COR-L47 (cell line): ENCODE measurements at regions not wholly inside any gene's neighbourhood (a gene's known extent, or its start where the extent isn't known, plus 50 kb on each side); places are given as distances from the start of the nearest gene placed in this dataset.
A peak's percentile ranks its signal among the peaks of the same experiment; 100 is the strongest.
"Not testable (repeated sequence)": the region's sequence is repeated elsewhere in the genome, so short reads cannot be mapped to it uniquely, and the experiment has no call there.

Source experiments
- DNase-seq: peaks from one replicate; lab custom pipeline; 2025; lab: John Stamatoyannopoulos, UW

DNA sequence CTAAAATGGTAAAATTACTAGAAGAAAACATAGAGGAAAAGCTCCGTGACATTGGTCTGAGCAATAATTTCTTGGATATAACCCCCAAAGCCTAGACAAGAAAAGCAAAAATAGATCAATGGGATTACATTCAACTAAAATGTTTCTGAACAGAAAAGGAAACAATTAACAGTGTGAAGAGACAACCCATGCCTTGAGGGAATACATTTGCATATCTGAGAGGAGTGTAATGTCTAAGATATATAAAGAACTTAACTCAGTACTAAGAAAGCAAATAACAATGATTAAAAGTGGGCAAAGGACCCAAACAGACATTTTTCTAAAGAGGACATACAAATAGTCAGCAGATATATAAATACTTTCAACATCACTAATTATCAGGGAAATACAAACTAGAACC, 206.2 kb downstream of the VAPA start:
- no peak for DNase-seq

GRCh38 chr18:10120622-10121021, 206.8 kb downstream of the VAPA start:
- no peak for DNase-seq

GRCh38 chr18:10121028-10121427, 207.2 kb downstream of the VAPA start:
- no peak for DNase-seq

DNA sequence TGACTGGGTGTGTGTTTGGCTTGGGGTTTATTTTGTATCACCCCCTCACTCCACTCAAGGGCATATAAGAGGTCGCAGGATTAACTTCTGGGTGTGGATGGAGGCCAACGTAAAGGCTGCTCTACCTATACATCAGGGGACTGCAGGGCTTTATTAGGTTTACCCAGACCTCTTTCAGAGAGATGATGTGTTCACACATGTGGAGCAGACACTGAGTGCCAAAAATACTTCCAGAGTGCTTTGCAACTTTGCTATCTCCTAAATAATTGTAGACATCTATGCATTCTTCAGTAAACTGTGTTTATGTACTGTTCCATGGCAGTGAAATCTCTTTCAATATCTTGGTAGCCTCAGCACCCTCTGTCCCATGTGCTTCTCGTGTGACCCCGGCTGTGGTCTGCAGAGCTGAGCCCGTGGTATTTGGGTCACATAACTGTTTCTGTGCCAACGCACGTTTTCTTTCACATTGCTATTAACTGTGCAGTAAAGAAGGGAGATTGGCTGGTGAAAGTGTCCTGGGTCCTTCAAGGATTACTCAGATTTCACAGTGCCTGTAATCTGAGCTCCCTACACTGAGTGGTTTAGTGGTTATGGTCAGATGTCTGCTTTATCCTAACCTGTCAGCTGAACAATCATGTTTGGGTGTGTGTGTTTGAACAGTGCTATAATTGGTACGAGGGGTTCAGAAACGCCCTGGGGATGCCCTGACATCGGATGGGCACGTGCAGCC, 208.1 kb downstream of the VAPA start:
- DNase-seq, result peak; percentile 85

GRCh38 chr18:10122988-10123950, 209.5 kb downstream of the VAPA start:
- no peak for DNase-seq

GRCh38 chr18:10124071-10124470, 210.3 kb downstream of the VAPA start:
- DNase-seq, result no peak

DNA sequence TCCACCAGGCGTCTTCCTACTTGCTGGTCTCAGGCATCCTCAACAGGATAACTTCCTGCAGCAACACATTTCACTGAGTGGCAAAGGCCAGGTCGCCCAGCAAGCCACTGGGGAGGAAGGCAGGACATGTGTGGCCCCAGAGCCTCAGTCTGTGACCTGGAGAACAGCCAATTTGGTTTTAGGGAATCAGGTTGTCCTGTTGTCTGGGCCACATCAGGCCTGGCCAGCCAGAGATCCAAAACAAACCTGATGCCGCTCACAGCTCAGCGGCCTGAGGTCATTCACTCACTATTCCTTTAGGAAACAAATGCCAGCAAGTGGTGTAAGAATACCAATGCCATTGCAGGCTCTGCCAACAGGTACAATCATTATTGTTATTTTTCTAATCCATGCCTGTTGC, 210.7 kb downstream of the VAPA start:
- DNase-seq, result no peak

- no peak for DNase-seq
Observed at GRCh38 chr18:10124967-10125366, 211.2 kb downstream of the VAPA start.

DNA sequence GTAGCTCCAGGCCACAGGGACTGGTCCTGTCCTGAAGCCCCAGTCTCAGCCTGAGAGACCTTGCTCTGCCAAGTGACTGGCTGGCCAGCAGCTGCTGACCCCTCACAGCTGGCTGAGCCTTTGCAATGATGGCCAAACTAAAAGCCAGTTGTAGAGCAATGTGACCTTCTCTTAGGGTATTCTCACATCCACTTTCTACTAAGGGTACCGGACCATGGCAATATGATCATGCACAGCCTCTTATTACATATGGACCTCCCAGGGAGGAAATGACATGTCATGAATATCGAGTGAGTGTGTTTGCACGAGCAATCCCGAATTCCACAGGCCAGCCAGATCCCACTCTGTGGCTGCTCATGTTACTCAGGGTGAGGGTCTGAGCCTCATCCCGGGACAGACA, 213.9 kb downstream of the VAPA start:
- no peak for DNase-seq

- no peak for DNase-seq
Observed at GRCh38 chr18:10128921-10129501, 215.2 kb downstream of the VAPA start.

DNA sequence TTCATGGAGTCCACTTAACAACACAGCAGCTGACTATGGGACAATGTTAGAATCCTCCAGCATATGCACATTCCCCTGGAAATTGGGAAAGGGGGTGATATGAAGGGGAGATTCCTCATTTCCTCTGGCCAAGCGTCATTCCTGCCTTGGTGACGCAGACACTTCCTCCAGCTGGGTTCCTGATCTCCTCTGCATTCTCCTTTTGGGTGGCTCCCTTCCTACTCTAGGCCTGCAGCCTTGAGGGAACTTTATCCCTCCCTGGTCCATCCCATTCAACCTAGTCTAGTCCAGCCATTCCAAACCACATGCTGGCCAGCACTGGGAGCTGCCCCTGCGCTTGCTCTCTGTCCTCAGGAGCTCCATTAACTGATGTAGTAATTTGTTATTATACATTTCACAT, 216.8 kb downstream of the VAPA start:
- no peak for DNase-seq

DNA sequence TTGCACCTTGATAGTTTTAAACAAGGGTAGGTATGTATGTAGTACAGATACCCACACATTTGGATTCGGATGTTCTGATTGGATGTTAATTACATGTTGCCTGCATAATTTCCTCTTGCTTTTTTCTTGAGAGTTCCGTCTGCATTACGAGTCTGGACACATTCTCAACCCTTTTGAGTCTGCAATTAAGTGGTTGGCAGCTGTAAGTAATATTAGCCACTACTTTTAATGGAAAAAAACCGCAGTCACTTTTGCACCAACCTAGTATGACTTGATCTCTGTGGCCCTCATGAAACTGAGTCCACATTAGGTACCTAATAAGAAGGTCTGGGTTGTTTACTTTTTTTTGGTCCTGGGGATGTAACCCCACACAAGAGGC, 217.3 kb downstream of the VAPA start:
- DNase-seq, result no peak

DNA sequence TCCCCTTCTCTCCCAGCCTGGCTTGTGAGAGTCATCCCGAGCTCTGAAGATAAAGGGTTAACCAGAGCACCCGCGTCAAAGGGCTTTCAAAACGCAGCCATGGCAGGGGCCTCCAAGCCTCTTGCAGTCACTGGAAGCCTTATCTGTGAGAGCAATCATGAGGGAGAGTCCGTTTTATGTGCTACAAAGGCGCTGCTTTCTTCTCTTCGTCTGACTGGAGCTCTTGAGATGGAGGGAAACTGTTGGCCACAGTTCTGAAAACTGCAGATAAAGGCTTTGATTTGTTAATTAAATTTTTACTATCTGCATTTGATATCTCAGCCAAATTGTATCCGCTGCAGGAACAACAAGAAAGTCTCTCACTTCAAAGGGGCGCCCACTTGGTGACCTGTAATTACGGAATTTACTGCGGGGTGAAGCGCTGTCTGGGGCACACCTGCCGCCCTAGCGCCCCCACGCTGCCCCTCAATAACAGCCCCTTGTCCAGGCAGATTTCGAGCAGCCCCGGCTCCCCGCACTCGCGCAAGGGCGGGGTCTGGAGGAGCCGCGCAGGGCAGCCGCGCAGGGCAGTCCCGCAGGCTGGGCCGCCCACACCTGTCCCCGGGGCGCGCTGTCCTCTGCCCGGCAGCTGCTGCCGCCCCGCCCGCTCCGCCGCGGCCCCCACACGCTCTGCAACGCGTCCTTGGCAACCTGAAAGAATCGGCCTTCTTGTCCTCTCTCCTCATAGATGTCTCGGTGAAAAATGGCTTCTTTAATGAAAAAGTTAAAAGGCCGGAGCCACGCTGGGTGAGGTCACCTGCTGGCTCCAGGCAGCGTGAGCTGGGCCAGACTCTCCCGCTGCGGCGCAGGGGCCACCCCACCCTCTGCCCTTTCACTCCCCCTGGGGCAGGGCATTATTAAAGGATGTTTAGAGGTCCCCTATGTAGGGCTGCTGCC, 217.9 kb downstream of the VAPA start:
- peak; percentile 52 for DNase-seq

GRCh38 chr18:10133516-10133915, 219.7 kb downstream of the VAPA start:
- DNase-seq, result no peak

- no peak for DNase-seq
Observed at GRCh38 chr18:10134204-10134603, 220.4 kb downstream of the VAPA start.

DNA sequence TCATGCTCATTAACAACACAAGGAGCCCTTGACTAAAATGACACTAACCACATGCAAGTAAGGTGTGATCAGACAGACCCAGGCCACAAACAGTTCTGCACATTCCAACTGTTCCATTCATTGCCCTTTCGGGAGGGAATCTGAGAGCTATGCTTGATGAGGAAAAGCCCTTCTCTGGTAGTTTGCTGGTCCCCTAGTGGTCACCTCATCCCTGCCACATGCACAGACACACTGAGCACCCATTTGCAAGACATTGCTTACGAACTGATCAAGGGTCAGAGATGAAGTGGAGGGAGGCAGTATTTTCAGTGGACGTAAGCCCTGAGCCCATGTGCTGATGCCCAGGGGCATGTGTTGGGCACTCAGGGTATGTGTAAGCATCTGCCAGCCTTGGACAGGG, 220.9 kb downstream of the VAPA start:
- DNase-seq, result not testable (repeated sequence)

DNA sequence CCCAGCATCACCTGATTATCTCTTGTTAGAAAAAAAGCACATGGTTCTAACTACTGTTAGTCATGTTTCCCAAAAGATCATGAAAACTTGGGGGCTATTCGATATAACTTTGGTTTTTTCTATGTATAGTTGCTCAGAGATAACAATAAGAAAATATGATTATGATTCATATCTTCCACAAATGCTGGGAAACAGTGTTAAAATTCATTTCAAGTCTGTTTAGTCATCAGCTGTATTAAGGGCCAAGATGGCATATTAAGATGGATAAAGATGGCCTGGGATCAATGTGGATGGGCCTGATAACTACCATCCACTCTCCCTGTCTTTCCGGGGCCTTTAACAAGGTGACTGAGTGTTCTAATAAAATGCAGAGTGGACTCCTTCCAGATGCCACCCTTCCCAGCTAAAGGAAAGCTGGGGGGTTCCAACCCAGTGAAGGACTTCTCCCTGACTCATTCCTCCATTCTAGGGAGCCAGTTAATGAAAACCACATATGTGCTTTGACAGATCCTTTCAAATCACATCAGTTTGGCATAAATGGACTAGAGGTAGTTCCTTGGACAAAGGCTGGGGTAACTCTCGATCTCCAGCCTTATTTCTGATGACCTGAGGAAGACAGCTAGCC, 221.6 kb downstream of the VAPA start:
- no peak for DNase-seq

- DNase-seq, result no peak
Observed at GRCh38 chr18:10138719-10139118, 224.9 kb downstream of the VAPA start.

DNA sequence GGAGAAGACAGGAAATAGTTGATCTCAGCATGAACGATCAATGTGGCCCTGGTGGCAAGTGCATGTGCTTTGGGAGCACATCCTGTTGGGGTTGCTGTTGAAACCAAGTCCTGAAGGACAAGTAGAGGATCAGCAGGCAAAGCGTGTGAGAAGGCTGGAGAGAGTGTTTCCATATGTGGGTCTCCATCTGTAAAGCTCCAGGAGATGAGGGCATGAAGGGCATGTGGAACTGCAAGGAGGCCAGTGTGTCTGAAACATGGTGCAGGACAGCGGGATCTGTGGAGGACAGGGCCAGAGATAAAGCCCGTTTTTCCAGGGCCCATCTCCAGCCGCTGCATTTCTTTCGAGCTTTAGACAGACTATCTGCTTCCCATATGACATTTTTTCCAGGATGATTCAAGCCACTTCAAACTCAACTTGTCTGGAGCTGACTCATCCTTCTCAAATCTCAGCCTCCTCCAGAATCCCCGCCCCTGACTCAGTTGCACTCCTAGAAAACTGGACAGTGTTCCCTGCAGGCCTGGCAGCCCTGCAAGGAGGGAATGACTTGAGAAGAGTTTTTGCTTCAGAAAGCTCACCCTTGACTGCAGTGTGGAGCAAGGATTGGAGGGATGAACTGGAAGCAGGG, 226.1 kb downstream of the VAPA start:
- no peak for DNase-seq

DNA sequence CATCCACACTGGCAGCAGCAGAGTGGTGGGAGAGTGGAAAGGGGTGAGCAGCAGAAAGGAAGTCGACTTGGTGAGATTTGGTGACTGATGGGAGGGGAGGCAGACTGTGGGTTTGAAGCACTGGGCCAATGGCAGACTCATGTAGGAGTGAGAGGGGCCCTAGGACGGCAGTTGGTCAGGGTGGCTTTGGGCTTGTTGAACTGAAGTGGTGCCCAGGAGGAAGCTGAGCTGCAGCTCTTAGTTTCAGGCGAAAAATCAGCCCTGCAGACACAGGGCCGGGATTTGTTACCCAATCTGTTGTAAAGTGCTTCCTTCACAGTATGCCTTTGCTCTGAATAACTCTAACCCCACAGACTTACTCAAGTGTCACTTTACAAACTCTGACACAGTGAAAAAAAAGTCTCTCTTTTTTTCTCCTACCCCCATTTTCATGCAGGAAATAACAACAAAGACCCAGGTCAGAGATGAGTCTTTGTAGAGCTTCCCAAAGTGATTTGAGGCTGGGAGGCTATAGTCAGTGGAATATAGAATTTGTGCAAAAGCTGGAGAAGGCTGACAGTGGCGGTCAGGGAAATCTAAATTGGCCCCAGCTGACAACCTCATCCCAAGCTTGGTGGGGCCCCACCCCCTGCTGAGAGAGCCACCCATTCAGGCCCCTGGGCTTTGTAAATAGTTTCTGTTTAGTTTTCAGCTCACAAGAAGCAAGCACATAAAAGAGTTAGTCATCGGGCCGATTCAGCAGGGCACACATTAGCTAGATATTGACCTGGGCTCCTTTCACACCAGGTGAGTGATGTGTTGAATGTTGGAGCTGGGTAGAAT, 226.9 kb downstream of the VAPA start:
- no peak for DNase-seq
